ENCODE measurements at regions not wholly inside any gene's neighbourhood (a gene's known extent, or its start where the extent isn't known, plus 50 kb on each side); places are given as distances from the start of the nearest gene placed in this dataset.
"Not testable (repeated sequence)": the region's sequence is repeated elsewhere in the genome, so short reads cannot be mapped to it uniquely, and the experiment has no call there.

- TF ChIP-seq, protein P1, sequence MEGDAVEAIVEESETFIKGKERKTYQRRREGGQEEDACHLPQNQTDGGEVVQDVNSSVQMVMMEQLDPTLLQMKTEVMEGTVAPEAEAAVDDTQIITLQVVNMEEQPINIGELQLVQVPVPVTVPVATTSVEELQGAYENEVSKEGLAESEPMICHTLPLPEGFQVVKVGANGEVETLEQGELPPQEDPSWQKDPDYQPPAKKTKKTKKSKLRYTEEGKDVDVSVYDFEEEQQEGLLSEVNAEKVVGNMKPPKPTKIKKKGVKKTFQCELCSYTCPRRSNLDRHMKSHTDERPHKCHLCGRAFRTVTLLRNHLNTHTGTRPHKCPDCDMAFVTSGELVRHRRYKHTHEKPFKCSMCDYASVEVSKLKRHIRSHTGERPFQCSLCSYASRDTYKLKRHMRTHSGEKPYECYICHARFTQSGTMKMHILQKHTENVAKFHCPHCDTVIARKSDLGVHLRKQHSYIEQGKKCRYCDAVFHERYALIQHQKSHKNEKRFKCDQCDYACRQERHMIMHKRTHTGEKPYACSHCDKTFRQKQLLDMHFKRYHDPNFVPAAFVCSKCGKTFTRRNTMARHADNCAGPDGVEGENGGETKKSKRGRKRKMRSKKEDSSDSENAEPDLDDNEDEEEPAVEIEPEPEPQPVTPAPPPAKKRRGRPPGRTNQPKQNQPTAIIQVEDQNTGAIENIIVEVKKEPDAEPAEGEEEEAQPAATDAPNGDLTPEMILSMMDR (IDR thresholded peaks at IDR 0.05; ENCODE audit: partially characterized antibody, unreplicated experiment), result no peak
- H3K9me3 Mint-ChIP-seq (ENCODE audit: unreplicated experiment), result peaks cover 18% of the 10 kb centered on the region
- H3K27ac Mint-ChIP-seq (ENCODE audit: unreplicated experiment), result no peak overlapping the region
- peaks cover 3% of the 10 kb centered on the region for H3K27me3 Mint-ChIP-seq (ENCODE audit: unreplicated experiment)
- DNase-seq, result no peak
- no peaks in the 10 kb centered on the region for H3K4me1 Mint-ChIP-seq (ENCODE audit: low read depth, unreplicated experiment)
- H3K4me3 Mint-ChIP-seq (ENCODE audit: unreplicated experiment), result no peak overlapping the region
- peaks cover 3% of the 10 kb centered on the region for H3K36me3 Mint-ChIP-seq (ENCODE audit: unreplicated experiment)
These were observed 645.7 kb upstream of the DPP6 start for GRCh38 chr7:153406486-153406872.

- Mint-ChIP-seq H3K36me3 (ENCODE audit: unreplicated experiment) (peaks cover 3% of the 10 kb centered on the region), H3K4me1 (ENCODE audit: low read depth, unreplicated experiment) (no peaks in the 10 kb centered on the region), H3K4me3 (ENCODE audit: unreplicated experiment) (no peak overlapping the region), H3K9me3 (ENCODE audit: unreplicated experiment) (peaks cover 19% of the 10 kb centered on the region), H3K27ac (ENCODE audit: unreplicated experiment) (no peak overlapping the region), H3K27me3 (ENCODE audit: unreplicated experiment) (peaks cover 3% of the 10 kb centered on the region)
- TF ChIP-seq, protein P1 (IDR thresholded peaks at IDR 0.05; ENCODE audit: partially characterized antibody, unreplicated experiment), result no peak
- no peak for DNase-seq
These were observed 644.7 kb upstream of the DPP6 start for GRCh38 chr7:153407291-153408046.

- Mint-ChIP-seq H3K9me3 (ENCODE audit: unreplicated experiment) (peaks cover 17% of the 10 kb centered on the region), H3K27ac (ENCODE audit: unreplicated experiment) (no peak overlapping the region), H3K27me3 (ENCODE audit: unreplicated experiment) (peaks cover 5% of the 10 kb centered on the region), H3K4me1 (ENCODE audit: low read depth, unreplicated experiment) (no peaks in the 10 kb centered on the region), H3K36me3 (ENCODE audit: unreplicated experiment) (peaks cover 12% of the 10 kb centered on the region), H3K4me3 (ENCODE audit: unreplicated experiment) (no peak overlapping the region)
- DNase-seq, result no peak
- TF ChIP-seq, protein P1 (IDR thresholded peaks at IDR 0.05; ENCODE audit: partially characterized antibody, unreplicated experiment), result no peak
These were observed 643.5 kb upstream of the DPP6 start for GRCh38 chr7:153408360-153409335.

DNA sequence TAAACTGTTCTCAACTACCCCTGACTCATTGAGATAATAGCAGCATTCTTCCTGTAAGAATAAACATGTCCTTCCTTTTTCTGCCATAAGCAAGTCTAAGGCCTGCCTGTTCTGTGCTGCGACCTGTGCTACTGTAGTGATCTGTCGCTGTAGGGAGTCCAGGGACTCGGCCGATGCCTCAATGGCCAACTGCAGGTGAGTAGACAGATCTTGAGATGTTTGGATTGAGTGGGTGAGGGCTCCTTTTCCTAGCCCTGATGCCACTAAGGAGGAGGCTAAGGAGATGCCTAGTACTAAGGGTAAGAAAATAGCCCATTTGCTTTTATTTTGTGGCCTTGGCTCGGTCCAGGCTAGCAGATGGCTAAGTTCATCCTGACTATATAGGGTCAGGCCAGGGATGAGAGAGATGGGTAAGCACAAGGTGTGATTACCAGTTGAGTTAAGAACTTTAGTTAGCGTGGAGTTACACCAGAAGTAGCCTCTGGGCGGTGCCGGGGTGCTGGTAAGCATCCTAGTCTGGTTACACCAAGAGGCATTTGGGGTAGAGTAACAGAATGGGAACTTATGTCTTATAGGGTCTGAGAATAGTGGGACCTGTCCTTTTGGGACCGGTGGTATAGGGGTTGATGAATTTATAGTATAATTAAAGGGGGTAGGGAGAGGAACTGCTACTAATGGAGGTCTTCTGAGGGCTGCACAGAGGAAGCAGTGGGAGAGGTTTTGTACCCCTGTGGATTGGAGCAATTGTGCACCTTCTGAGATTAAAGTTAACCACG, 642.4 kb upstream of the DPP6 start:
- not testable (repeated sequence) for H3K27me3 Mint-ChIP-seq (ENCODE audit: unreplicated experiment); DNase-seq; H3K4me1 Mint-ChIP-seq (ENCODE audit: low read depth, unreplicated experiment); H3K27ac Mint-ChIP-seq (ENCODE audit: unreplicated experiment); H3K4me3 Mint-ChIP-seq (ENCODE audit: unreplicated experiment)
- H3K36me3 Mint-ChIP-seq (ENCODE audit: unreplicated experiment), result peaks cover 14% of the 10 kb centered on the region
- H3K9me3 Mint-ChIP-seq (ENCODE audit: unreplicated experiment), result peaks cover 19% of the 10 kb centered on the region

DNA sequence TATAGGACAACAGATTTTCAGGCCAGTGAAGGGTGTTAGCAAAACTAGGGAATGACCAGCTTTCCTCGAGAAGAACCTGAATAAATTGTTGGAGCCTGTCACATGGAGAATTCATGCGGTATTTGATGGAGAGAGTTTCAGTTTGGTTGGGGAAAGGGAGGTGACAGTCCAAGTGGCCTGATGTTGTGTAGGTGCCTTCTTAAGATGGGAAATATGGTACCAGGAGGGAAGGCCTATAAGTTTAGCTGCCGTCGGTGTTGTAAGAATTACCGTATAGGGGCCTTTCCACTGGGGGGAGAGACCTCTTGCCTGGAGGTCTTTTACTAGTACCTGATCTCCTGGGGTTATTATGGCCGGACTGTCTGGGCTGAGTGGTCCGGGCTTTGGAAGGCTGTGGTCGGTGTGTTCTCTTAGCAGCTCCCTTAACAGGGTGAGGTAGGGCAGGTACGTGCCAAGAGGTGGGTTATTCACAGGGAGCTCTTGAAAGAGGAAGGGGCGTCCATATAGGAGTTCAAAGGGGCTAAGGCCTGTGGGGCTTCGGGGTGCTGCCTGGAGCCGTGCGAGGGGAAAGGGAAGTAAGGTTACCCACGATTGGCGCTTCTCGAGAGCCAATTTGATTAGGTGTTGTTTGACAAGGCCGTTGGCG, 641.1 kb upstream of the DPP6 start:
- H3K27me3 Mint-ChIP-seq (ENCODE audit: unreplicated experiment); H3K4me1 Mint-ChIP-seq (ENCODE audit: low read depth, unreplicated experiment); H3K27ac Mint-ChIP-seq (ENCODE audit: unreplicated experiment); DNase-seq; H3K4me3 Mint-ChIP-seq (ENCODE audit: unreplicated experiment): not testable (repeated sequence)
- peaks cover 25% of the 10 kb centered on the region for H3K9me3 Mint-ChIP-seq (ENCODE audit: unreplicated experiment)
- peaks cover 14% of the 10 kb centered on the region for H3K36me3 Mint-ChIP-seq (ENCODE audit: unreplicated experiment)

DNA sequence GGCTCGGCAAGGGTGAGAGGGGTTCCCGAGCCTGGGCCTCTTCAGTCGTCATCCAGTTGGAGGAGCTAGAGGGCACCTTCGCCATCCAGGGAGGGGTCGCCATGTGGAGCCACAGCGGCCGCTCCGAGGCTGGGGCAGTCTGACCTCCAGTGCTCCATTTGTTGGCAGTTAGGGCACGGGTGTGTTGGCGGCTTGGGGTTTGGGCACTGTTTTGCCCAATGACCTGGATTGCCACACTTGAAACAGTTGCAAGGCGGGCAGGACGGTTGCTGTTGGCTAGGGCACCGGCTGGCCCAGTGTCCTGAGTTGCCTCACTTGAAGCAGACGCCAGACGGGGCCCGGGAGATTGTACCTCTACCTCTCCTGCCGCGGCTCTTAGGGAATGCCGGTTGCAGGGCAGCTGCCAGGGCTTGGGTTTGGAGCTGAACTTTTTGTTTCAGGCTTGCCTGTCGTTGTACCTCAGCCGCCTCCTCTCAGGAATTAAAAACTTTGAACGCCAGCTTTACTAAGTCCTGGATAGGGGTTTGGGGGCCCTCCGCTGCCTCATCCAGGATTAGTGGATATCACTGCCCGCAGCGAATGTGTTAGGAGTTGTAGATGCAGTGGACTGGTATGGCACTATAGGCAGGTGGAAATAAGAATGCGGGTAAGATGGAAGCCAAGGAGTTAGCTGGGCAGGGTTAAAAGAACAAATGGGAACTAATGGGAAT, 639.9 kb upstream of the DPP6 start:
- peaks cover 25% of the 10 kb centered on the region for H3K9me3 Mint-ChIP-seq (ENCODE audit: unreplicated experiment)
- not testable (repeated sequence) for H3K27me3 Mint-ChIP-seq (ENCODE audit: unreplicated experiment); H3K27ac Mint-ChIP-seq (ENCODE audit: unreplicated experiment); DNase-seq; H3K4me3 Mint-ChIP-seq (ENCODE audit: unreplicated experiment); H3K4me1 Mint-ChIP-seq (ENCODE audit: low read depth, unreplicated experiment)
- peaks cover 14% of the 10 kb centered on the region for H3K36me3 Mint-ChIP-seq (ENCODE audit: unreplicated experiment)

DNA sequence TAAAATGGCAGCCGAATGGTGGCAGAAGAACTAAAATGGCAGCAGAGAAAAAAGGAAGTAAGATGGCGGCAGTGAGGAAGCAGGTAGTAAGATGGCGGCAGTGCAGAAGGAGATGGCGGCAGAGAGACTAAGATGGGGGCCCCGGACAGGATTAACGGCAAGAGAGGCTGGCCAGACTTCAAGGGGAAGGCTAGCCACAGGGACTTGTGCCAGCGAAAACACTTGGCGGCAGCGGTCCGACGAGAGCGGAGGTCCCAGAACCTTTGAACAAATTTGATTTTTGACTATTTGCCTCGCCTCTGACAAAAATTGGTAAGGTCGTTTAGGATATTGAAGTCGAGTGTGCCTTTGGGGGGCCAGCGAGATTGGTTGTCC, 639.4 kb upstream of the DPP6 start:
- H3K4me1 Mint-ChIP-seq (ENCODE audit: low read depth, unreplicated experiment); DNase-seq; H3K4me3 Mint-ChIP-seq (ENCODE audit: unreplicated experiment); H3K27me3 Mint-ChIP-seq (ENCODE audit: unreplicated experiment); H3K27ac Mint-ChIP-seq (ENCODE audit: unreplicated experiment): not testable (repeated sequence)
- Mint-ChIP-seq H3K9me3 (ENCODE audit: unreplicated experiment) (peaks cover 24% of the 10 kb centered on the region), H3K36me3 (ENCODE audit: unreplicated experiment) (peaks cover 14% of the 10 kb centered on the region)
